GM12874 (cell line): ENCODE measurements at regions not wholly inside any gene's neighbourhood (a gene's known extent, or its start where the extent isn't known, plus 50 kb on each side); places are given as distances from the start of the nearest gene placed in this dataset.

Source experiments
- TF ChIP-seq, protein P1 (sequence below): IDR thresholded peaks from 2 replicates; pipeline ENCODE4 v1.5.1; 2011; ENCODE audit warnings: low read depth, mild to moderate bottlenecking, control low read depth, low read length, moderate library complexity; ENCODE audit not compliant: insufficient read depth

GRCh38 chr1:218699421-218699820 is 354.3 kb downstream of the TGFB2 start:
- TF ChIP-seq, protein P1, sequence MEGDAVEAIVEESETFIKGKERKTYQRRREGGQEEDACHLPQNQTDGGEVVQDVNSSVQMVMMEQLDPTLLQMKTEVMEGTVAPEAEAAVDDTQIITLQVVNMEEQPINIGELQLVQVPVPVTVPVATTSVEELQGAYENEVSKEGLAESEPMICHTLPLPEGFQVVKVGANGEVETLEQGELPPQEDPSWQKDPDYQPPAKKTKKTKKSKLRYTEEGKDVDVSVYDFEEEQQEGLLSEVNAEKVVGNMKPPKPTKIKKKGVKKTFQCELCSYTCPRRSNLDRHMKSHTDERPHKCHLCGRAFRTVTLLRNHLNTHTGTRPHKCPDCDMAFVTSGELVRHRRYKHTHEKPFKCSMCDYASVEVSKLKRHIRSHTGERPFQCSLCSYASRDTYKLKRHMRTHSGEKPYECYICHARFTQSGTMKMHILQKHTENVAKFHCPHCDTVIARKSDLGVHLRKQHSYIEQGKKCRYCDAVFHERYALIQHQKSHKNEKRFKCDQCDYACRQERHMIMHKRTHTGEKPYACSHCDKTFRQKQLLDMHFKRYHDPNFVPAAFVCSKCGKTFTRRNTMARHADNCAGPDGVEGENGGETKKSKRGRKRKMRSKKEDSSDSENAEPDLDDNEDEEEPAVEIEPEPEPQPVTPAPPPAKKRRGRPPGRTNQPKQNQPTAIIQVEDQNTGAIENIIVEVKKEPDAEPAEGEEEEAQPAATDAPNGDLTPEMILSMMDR = no peak

DNA sequence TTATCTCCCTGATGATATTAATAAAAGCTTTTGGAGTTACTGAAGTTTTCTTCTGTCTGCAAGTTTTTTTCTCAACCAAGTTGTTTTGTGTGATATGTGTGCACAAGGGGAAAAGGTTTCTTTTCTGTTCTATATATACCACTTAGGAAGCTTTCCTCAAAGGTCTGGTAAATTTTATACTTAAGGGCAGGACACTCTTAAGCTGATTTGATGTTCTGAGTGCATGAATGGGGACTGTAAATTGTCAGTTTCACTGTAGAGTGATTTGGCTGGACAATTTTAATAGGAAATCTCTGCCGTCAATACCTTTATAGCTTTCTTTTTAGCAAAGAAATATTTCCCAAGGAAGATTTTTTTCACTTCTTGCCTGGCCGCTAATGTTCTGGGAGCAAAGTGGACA is 354.7 kb downstream of the TGFB2 start:
- TF ChIP-seq, protein P1 = no peak

DNA sequence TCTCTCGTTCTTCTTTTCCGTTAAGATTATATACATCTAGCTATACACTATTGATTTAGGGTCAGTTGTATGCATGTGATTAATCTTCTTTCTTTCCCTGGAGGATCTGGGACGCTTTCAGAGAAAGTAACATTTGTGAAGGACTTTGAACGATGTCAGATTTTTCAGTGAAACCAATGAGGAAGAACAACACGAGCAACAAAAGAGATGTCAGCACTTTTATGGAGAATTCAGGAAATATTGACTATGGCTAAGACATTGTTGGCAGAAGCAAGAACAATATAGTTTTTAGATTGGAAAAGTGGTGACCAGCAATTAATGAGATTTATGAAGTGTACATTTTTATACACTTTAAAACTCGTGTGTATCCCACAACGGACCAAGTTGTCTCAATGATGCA is 355.5 kb downstream of the TGFB2 start:
- TF ChIP-seq, protein P1 = no peak

- TF ChIP-seq, protein P1 = no peak
Observed at GRCh38 chr1:218701131-218701530, 356.0 kb downstream of the TGFB2 start.

GRCh38 chr1:218702775-218703174 is 357.6 kb downstream of the TGFB2 start:
- TF ChIP-seq, protein P1 = no peak

GRCh38 chr1:218703836-218704235 is 358.7 kb downstream of the TGFB2 start:
- TF ChIP-seq, protein P1 = no peak

DNA sequence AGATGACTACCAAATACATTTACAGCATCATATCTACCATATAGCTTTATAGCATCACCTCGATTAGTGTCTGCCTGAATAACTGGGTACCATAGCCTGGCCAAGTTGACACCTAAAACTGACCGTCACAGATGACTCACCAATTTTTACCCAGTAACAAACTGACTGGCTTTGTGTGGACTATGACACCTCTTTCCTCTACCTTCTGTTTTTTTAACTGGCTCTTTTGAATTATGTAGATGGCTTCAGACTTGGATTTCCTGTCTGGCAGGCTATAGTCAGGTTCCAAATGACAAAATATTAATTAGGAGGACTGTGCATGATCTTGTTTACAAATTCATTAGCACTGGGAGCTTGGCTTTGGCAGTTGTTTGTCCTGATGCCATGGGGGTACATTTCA is 360.3 kb downstream of the TGFB2 start:
- TF ChIP-seq, protein P1 = no peak
